H1 (cell line): ENCODE measurements at regions not wholly inside any gene's neighbourhood (a gene's known extent, or its start where the extent isn't known, plus 50 kb on each side); places are given as distances from the start of the nearest gene placed in this dataset.

ENCODE experiments used
- CBX8 ChIP-seq: fragments of 300-800, 300-1000 bp; sonication (generic); IDR thresholded peaks from 2 replicates; pipeline ENCODE4 v1.7.1; 2016; ENCODE audit warnings: low read depth, low read length, borderline replicate concordance
- CEBPB ChIP-seq: IDR thresholded peaks from 2 replicates; pipeline ENCODE4 v1.6.1; 2012; ENCODE audit warnings: low read depth, low read length
- CTBP2 ChIP-seq: IDR thresholded peaks from 2 replicates; pipeline ENCODE4 v1.7.0; 2011; ENCODE audit warnings: borderline replicate concordance, mild to moderate bottlenecking, moderate library complexity, mixed read lengths, low read length; ENCODE audit not compliant: insufficient read depth, insufficient read length
- CTCF ChIP-seq, 3 experiments: IDR thresholded peaks; 1 replicate in 2 of 3; 2 replicates in 1 of 3; pipeline versions ENCODE4 v1.5.1 to v1.6.1; 2011; ENCODE audit warnings: low read length in 3 of 3, mild to moderate bottlenecking in 3 of 3, inconsistent platforms in 2 of 3, low read depth in 1 of 3, moderate library complexity in 1 of 3; ENCODE audit not compliant: insufficient read depth in 1 of 3; ENCODE audit errors: control extremely low read depth in 1 of 3
- JUN ChIP-seq: IDR thresholded peaks from 2 replicates; pipeline ENCODE4 v1.6.1; 2011; ENCODE audit warnings: low read depth, mild to moderate bottlenecking, improper control_type of control experiment, low read length
- KDM5A ChIP-seq: fragments of 200-600 bp; IDR thresholded peaks from 2 replicates; pipeline ENCODE4 v1.7.1; 2012; ENCODE audit warnings: mild to moderate bottlenecking, low read length, inconsistent platforms, mixed read lengths
- NANOG ChIP-seq: IDR thresholded peaks from 2 replicates; pipeline ENCODE4 v1.6.1; 2011; ENCODE audit warnings: low read length, low read depth, mild to moderate bottlenecking, inconsistent platforms; ENCODE audit not compliant: insufficient read depth, poor library complexity, severe bottlenecking
- NRF1 ChIP-seq: IDR thresholded peaks from 2 replicates; pipeline ENCODE4 v1.6.1; 2011; ENCODE audit warnings: mild to moderate bottlenecking, low read depth, low read length, improper control_type of control experiment
- POLR2A ChIP-seq, 2 experiments: IDR thresholded peaks; 1 replicate in 1 of 2; 2 replicates in 1 of 2; pipeline ENCODE4 v1.6.1; 2011; ENCODE audit warnings: low read depth in 2 of 2, low read length in 2 of 2, mild to moderate bottlenecking in 2 of 2; ENCODE audit errors: control extremely low read depth in 1 of 2
- POLR2AphosphoS5 ChIP-seq: IDR thresholded peaks from 2 replicates; pipeline ENCODE4 v1.6.1; 2011; ENCODE audit warnings: low read depth, low read length
- RAD21 ChIP-seq, 2 experiments: IDR thresholded peaks in 1 of 2; conservative IDR thresholded peaks in 1 of 2; 2 replicates each; pipeline ENCODE4 v1.6.1; 2011; ENCODE audit warnings: low read depth in 2 of 2, low read length in 2 of 2, improper control_type of control experiment in 1 of 2, inconsistent platforms in 1 of 2, mild to moderate bottlenecking in 1 of 2, moderate library complexity in 1 of 2
- RBBP5 ChIP-seq: IDR thresholded peaks from 2 replicates; pipeline ENCODE4 v1.7.1; 2012; ENCODE audit warnings: low read depth, mild to moderate bottlenecking, inconsistent platforms, low read length, moderate library complexity, borderline replicate concordance
- RNF2 ChIP-seq: fragments of 200-900, 300-1000 bp; sonication (generic); IDR thresholded peaks from 2 replicates; pipeline ENCODE4 v1.7.1; 2016; ENCODE audit warnings: borderline replicate concordance, low read depth, mild to moderate bottlenecking, antibody characterized with exemption, low read length; ENCODE audit not compliant: poor library complexity, severe bottlenecking; ENCODE audit errors: missing control alignments
- SIN3A ChIP-seq, 2 experiments: IDR thresholded peaks in 1 of 2; conservative IDR thresholded peaks in 1 of 2; 2 replicates each; pipeline ENCODE4 v1.6.1; 2011 to 2012; ENCODE audit warnings: low read length in 2 of 2, improper control_type of control experiment in 1 of 2, low read depth in 1 of 2, mild to moderate bottlenecking in 1 of 2
- SP4 ChIP-seq: IDR thresholded peaks from 2 replicates; pipeline ENCODE4 v1.6.1; 2012; ENCODE audit warnings: low read length, inconsistent platforms
- TAF7 ChIP-seq: optimal IDR thresholded peaks from 2 replicates; pipeline ENCODE3; 2011; ENCODE audit warnings: low read depth, mild to moderate bottlenecking, inconsistent platforms, low read length, moderate library complexity, borderline replicate concordance
- TCF12 ChIP-seq: IDR thresholded peaks from 2 replicates; pipeline ENCODE4 v1.6.1; 2011; ENCODE audit warnings: low read depth, mild to moderate bottlenecking, low read length

- TF ChIP-seq CBX8 (no peak), KDM5A (no peak), POLR2A (IDR thresholded peaks at IDR 0.05; ENCODE audit: control extremely low read depth in 1 of 2, low read depth in 2 of 2, low read length in 2 of 2) (no peak), CEBPB (no peak), RBBP5 (no peak), TAF7 (no peak), JUN (no peak), CTBP2 (no peak), CTCF (IDR thresholded peaks at IDR 0.05; ENCODE audit: control extremely low read depth in 1 of 3, insufficient read depth in 1 of 3, low read depth in 1 of 3, low read length in 3 of 3) (no peak), RNF2 (no peak), POLR2AphosphoS5 (no peak), SIN3A (conservative IDR thresholded peaks at IDR 0.05 in 1 of 2, IDR thresholded peaks at IDR 0.05 in 1 of 2; ENCODE audit: low read depth in 1 of 2, low read length in 2 of 2) (no peak), TCF12 (no peak), NANOG (no peak), NRF1 (no peak), RAD21 (IDR thresholded peaks at IDR 0.05 in 1 of 2, conservative IDR thresholded peaks at IDR 0.05 in 1 of 2; ENCODE audit: low read depth in 2 of 2, low read length in 2 of 2) (no peak), SP4 (no peak)
These were observed 299.3 kb downstream of the ANXA1 start (continued) for GRCh38 chr9:73451003-73451402.
